CD1c-positive myeloid dendritic cell (primary cell): ENCODE measurements at regions not wholly inside any gene's neighbourhood (a gene's known extent, or its start where the extent isn't known, plus 50 kb on each side); places are given as distances from the start of the nearest gene placed in this dataset.

ENCODE experiments used
- DNase-seq: peaks from one replicate; pipeline ENCODE4 v3.0.0-alpha.2; 2016; ENCODE audit errors: extremely low spot score

DNA sequence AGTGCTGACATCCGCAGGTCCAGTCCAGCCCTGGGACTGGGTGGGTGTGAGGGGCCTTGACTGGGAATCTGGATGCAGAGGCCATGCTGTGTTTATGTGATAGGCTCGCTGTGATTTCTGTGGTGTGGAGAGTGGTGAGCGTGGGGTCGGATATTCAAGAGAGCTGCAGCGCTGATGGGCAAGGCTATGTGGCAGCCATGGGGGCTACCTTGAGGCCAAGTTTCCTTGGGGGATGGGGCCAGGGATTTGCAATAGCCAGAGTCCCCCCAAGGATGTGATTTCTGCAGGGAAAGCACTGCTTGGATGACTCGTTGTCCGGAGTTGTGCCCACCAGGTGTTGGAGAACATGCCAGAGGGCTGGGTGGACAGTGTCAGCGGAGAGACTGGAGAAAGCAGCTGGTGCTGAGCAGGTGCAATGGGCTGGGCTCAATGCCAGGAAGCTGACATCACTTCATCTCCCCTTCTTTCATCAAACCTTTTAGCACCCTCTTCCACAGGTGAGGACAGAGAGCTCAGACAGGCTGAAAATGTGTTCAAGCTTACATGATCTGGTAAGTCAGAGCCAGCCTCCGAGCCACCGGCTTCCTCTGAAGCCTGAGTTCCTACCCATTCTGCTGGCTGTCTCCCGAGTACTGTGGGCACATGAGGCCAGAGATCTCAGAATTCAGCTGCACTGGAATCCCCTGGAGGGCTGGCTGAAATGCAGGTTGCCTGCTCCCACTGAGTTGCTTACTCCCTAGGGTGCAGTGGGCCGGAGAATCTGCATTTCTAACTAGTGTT is 132.9 kb downstream of the RHOU start:
- DNase-seq: no peak

DNA sequence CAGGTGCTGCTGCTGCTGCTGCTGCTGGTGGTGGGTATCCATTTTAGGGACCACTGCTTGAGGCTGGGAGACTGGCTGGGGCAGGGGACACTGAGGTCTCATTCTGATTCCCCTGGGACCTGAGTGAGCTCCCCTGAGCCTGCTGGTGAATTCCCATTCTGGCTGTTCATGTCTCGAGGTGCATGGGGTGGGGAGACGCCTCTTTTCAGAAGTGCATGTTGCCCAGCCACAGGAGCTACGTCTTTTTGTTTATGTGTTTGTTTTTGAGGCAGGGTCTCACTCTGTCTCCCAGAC is 133.4 kb downstream of the RHOU start:
- no peak for DNase-seq

DNA sequence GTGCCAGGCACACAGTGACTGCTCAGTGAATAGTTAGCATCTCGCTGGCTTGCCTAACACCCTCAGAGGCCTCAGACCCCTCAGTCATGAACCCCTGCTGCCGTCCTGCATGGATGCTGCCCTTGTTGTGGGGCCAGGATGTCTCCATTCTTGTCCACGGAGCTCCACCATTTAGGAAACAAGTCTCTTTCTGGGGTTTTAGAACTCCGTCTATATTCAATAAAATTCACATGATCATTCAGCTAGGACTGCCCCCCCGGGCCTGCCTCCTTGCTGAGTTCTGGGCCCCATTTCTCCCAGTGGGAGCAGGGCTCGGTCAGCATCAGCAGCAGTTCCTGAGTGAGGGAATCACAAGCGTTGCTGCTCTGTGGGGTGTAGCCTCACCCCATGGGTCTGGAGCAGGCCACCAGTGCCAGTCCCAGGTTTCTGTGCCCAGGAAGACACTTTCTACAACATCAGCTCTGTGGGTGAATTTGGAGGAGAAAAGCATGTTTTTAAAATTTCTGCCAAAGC is 134.1 kb downstream of the RHOU start:
- DNase-seq: no peak

DNA sequence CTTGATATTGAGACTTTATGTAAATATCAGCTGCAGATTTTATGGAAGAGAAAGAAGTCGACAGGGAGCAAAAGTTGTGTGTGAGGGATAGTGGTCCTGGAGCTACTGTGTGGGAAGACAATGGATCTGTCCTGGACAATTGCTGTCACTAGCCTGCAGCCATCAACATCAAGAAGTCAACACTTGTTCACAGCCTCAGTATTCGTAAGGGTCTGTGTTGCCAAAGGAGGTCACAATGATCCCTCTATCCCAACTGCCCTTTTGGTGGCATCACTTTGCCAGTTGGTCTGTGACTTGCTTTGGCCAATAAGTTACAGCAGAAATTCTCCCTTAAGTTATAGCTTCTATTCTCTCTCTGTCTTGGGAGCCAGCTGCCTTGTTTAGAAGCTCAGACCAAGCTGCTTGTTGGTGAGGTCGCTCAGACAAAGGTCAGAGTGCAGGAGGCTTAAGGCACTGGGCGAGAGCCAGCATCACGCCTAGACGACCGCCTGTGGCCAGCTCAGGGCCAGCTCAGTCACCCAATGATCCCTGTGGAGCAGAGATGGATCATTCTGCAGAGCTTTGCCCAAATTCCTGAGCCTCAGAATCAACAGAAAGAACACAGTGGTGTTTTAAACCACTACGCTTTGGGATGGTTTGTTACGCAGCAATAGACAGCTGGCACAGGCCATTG is 134.9 kb downstream of the RHOU start:
- no peak for DNase-seq

DNA sequence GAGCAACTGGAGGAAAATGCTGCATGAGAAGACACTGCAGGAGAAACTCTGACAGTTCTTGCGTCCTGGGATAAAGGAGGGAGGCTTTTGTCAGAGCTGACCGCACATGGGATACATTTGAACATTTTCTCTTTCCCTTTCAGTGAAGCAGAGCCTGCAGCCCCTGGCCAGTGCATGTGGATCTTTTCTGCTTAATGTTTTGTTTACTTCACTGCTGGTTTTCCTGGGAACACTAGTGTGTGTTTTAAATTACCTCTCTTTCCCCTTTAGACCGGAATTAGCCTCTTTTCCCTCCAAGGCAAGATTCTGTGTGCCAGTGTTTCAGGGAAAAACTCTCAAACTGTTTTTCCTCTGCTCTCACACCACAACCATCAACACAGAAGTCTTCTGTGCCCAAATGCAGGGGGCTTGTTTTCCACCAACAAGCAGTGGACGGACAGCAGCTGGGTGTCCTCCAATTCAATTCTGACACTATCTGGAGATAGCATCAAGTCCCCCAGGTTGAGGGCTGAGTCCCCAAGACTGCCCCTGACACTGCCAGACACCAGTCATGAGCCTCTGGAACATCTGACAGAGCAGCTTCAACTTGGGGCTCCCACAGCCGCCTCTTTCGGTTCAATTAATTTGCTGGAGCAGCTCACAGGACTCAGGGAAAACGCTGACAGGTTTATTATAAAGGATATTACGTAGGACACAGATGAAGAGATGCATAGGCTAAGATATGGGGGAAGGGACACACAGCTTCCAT is 136.2 kb downstream of the RHOU start:
- no peak for DNase-seq

DNA sequence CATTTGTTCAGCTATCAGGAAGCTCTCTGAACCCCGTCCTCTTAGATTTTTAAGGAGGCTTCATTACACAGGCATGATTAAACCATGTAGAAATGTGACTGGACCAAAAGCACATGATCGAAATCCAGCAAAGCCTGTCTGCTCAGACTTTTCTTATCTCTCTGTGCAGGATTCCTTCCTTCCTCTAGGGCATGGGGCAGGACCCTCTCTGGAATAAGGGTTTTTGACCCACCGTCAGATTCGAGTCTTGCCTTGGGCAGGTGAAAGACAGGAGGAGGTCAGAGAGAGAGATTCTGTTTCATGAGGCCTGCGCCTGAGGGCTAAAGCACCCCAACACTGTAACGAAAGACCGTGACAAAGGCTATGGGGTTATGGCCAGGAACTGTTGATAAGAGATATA is 136.8 kb downstream of the RHOU start:
- no peak for DNase-seq

DNA sequence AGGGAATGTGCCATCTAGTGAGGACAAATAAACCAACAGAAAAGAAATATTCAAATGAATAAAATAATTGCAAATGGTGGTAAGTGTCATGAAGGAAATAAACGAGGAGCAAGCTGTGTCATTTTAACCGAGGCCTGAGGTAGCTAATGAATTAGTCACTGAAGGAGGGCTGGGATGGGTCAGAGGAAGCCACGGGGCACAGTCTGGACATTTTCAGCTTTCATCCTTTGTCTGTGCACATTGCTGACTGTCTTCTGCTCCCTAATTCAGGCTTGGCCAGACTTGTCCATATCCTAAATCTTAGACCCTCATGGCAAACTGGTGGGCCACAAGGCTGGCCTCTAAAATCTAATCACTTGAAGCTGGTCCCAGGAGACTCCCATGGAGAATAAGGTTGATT is 138.4 kb downstream of the RHOU start:
- DNase-seq: no peak

DNA sequence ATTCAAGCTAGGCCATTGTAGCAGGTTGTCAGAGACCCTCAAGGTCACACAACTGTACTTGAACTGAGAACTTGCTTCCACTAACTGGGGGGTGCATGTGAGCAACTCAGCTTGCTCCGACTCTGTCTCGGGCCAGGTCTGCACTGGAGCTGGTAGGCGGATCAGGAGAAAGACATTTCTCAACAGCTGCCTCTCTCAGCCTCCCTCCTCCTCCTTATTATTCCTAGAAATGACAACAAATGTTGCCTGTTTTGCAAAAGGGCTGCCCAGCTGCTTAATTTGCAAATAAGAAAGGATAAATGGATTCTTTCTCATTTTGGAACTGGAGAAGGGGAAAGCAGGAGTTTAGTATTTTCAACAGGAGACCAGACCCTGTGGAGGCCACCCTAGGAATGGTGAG is 140.5 kb downstream of the RHOU start:
- DNase-seq: no peak

DNA sequence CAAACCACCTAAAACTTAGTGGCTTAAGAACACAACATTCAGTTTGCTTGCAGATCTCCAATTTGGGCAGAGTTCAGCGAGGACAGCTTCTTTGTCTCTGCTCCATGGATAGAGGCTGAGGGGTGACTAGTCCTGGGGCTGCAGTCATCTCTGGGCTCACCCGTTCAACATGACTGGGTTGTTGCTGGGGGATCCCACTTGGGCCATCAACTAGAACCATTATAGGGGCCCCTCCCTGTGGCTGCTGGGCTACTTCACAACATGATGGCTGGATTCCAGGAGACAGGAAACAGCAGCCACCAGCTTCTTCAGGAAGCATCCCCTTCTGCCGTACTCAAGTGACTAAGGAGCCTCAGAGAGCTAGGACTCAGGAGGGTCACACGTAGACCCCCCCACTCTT is 140.9 kb downstream of the RHOU start:
- DNase-seq: no peak

DNA sequence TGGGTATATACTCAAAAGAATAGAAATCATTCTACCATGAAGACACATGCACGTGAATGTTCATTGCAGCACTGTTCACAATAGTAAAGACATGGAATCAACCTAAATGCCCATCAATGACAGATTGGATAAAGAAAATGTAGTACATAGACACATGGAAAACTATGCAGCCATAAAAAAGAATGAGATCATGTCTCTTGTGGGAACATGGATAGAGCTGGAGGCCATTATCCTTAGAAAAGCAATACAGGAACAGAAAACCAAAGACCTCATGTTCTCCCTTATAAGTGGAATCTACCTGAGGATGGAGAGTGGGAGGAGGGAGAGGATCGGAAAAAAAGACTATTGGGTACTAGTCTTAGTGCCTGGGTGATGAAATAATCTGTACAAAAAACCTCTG is 143.9 kb downstream of the RHOU start:
- no peak for DNase-seq

DNA sequence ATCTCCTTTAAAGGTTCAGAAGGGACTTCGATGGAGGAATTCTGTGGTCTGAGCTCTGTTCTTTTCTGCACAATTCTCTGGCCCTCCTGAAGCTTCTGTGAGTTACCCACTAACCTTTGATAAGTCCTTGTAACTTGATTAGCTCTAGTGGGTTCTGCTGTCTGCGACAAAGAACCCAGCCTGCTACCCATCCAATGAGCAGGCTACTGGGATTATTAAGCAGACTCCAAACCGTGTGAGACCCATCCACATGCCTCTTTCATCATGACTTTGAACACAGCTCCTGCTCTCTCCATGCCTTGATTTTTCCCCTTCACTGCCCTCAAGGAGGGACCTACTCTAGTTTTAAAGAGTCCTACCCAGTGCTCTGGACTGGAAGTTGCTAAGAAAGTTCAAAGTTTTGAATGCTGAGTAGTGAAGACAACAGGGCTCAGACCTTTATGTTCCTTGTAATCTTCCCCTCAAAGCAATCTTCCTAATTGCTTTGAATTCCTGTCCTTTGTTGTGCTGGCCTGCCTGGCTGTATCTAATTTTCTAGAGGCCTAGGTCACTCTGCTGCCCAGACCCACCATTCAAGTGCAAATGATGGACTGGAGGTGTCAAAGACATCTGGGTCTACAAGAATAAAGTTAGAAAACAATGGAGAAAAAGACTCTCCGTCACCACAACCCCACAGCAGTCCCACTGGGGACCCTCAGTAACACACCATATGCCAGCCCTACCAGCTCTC is 146.9 kb downstream of the RHOU start:
- DNase-seq: no peak

DNA sequence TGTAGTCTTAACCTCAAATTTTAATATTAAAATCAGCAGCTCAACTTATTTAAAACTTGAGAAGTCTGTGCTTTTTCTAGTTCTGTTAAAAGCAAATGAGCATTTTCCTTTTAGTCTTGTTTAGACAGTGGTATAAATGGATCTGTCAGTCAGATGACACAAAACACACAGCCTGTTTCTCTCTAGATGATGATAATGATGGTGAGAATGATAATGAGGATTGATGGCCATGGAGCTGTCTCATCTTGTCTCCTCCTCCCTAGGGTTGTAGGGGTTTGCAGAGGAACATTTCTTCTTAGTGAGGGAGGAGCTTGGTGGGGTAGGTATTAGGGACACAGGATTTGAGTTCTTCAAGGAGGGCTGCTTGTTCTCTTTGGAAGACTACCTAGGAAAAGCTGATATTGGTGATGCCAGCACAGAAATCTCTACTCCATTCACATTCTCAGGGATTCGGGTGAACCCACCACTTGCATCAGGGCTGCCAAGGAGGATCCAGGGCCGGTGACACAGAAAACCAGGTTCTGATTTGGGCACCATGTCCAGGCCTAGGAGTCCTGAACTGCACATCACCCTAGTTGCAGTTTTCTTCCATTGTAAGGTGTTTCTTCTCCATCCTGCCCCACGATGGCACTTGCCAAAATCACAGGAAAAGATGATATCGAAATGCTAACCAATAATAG is 147.6 kb downstream of the RHOU start:
- no peak for DNase-seq

DNA sequence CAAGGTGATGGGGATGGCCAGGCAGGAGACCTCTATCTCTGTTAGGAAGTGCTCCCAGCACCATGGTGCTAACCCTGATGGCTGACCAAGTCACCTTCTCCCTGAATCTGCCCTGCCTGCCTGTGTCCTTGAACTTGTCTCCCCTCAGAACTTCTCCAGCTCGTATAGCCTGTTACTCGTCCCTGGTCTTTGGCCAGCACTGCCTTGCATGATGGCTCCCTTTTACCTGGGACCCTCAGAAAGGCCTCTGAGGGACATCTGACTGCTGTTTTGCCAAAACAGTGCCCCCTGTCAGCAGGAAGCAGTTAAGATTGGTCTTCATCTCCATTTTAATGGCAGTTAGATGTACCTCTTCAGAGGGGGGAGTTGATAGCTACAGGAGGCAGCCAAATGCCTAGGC is 148.3 kb downstream of the RHOU start:
- no peak for DNase-seq

DNA sequence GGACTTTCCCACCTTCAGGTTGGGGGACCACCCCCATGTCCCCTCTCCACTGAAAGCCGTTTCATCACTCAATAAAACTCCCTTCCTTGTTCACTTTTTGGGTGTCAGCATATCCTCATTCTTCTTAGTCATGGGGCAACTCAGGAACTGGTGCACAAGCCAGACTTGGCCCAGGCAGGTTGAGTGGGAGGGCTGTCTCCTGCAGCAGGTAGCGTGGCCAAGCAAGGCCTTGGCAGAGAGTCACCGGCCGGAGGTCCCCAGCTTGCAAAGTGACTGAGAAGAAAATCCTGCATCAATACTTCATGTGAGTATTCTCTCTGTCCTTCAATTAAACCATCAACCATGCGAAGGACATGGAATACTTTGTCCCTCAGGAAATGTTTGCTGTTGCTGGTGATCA is 148.9 kb downstream of the RHOU start:
- DNase-seq: no peak

DNA sequence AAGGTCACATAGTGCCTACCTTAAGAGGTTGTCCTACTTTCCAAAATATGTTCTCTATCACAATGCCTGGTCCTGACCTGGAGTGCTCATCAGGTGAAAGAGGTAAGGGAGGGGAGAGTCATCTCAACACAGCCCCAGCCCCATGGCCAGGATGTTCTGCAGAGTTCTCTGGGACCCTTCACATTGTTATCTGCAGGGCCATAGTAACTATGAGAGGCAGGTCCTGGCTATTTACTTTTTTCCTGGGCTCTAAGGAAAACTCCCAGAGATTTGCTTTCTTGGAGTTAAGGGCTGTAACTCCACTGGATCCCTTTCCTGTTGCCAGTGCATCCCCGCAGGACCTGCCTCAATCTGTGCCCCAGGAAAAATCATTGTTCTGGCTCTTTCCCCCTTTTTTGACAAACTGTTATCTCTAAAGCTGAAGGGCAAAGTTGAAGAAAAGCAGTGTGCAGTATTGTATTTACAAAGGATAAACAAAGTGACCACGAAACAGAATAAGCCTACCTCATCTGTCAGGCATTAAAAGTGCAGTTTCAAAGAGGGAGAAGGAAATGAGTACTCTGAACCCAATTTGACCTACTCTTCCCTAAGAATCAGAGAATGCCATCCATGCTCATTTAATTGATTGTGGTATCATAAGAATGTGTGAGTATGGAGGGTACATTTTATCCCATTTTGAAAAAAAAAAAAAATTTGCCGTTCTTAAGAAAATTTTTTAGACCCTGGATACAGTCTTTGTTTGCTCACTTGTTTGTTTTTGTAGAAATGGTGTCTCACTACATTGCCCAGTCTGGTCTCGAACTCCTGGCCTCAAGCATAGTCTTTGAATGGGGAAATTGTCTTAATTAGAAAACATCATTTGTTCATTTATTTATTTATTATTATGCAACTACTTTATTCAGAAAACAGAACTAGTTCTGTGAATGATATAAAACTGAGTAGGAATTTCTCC is 149.6 kb downstream of the RHOU start:
- no peak for DNase-seq

DNA sequence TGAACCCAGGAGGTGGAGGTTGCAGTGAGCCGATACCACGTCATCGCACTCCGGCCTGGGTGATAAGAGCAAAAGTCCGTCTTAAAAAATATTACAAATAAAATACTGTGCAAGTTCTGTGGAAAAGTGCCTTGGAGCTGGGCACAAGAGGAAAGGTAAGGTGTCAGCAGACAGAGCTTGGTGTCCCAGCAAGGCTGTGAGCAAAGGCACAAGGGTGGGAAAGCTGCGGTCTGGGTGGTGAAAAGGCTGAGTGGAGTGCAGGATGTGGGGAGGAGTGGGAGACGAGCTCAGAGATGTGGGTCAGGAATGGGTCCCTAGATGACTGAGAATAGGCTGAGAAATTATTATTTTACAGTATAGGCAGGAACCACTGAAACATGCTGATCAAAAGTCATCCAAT is 150.6 kb downstream of the RHOU start:
- DNase-seq: no peak

DNA sequence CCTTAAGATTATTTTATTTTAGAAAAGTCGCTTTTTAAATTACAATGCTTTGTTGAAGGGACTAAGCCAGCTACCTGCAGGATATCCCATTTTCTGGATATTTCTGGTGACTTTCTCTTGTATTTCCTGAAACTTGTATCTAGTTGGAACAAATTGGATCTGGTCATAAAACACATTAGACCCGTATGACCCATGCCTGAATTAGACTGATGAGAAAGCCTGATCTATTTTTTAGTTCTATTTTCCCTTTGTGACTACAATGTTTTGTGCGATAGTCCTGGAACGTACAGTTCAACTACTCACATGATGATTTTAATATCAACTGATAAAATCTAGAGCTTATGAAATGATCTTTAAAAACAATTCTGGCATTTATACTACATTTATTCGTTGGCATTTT is 151.8 kb downstream of the RHOU start:
- DNase-seq: no peak

DNA sequence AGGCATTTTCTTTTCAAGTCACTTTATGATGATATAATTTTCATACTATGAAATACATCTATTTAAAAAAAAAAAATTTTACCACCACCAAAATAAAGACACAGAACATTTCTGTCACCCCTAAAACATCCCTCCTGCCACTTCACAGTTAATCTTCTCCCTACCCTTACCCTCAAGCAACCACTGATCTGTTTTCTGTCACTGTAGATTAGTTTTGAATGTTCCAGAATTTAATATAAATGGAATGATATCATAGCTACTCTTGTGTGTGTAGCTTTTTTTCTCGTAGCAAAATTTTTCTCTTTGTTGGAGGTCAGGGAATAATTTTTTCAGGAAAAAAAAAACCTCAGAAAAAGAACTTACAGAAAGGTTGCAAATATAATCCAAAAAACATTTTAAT is 152.7 kb downstream of the RHOU start:
- no peak for DNase-seq

DNA sequence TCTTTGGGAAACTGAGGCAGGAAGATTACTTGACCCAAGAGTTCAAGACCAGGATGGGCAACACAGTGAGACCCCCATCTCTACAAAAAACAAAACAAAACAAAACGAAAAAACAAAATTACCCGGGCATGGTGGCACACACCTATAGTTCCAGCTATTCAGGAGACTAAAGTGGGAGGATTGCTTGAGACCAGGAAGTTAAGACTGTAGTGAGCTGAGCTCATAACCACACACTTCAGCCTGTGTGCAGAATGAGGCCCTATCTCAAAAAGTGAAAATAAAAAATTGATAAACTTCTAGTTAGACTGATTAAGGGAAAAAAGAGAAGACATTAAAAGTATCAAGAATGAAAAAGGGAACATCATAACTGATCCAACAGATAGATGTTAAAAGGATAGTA is 154.0 kb downstream of the RHOU start:
- no peak for DNase-seq

DNA sequence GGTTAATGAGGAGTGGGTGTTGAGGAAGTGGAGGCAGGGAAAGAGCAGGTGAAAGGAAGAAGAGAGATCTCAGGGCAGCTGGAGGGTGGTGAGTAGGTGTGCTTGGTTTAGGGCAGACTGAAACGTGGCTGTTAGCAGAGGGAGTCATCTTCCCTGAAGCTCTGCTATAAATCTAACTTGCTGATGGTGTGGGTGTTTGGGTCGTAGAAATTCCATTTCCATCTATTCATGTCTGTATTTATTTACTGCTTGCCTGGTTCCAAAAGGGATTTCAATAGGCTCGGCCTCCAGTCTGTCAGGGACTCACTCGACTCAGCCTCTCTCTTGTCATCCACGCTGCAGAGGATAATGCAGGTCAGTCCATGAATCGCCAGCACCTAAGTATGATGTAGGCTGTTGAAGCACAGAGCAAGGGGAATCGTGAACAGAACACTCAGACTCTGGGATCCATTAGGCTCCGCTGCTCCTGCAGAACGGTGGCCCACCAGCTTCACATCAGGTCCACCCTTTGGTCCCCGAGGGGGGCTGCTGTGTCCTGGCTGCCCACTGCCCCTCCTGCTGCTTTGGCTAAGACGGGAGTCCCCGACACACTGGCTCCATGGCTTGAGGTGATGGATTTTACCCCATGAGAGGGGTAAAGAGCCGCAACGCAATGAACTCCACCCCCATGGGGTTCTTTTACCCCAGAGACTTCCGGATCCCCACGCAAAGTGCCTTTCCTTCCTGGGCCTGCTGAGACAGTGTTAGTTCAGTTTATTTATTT is 156.2 kb downstream of the RHOU start:
- no peak for DNase-seq
